CD4-positive, CD25-positive, alpha-beta regulatory T cell (primary cell): ENCODE measurements at regions not wholly inside any gene's neighbourhood (a gene's known extent, or its start where the extent isn't known, plus 50 kb on each side); places are given as distances from the start of the nearest gene placed in this dataset.
A peak's percentile ranks its signal among the peaks of the same experiment; 100 is the strongest.
"Not testable (repeated sequence)": the region's sequence is repeated elsewhere in the genome, so short reads cannot be mapped to it uniquely, and the experiment has no call there.

Source experiments
- ATAC-seq, 2 donors: fragments of 150-1000 bp; cut with Tn5 transposase; one replicate each; pipeline ENCODE4 v1.10.0; 2021; ENCODE audit warnings: low read depth in 2 of 2, moderate number of reproducible peaks in 2 of 2, moderate library complexity in 1 of 2
- DNase-seq, 3 donors: peaks; one replicate each; pipeline versions ENCODE4 v3.0.0 to v3.0.0-alpha.2; 2012 to 2022; ENCODE audit warnings: mixed read lengths in 1 of 3
- H3K27ac ChIP-seq: one replicate; pipeline ENCODE4 v1.7.0; 2013; ENCODE audit warnings: mild to moderate bottlenecking, low read length; ENCODE audit not compliant: insufficient read depth, poor library complexity, severe bottlenecking
- H3K27me3 ChIP-seq: one replicate; pipeline ENCODE4 v1.7.0; 2013; ENCODE audit warnings: low read length; ENCODE audit not compliant: control insufficient read depth, insufficient read depth
- H3K36me3 ChIP-seq: one replicate; pipeline ENCODE4 v1.7.0; 2013; ENCODE audit warnings: mild to moderate bottlenecking, low read length, moderate library complexity; ENCODE audit not compliant: control insufficient read depth, insufficient read depth
- H3K4me1 ChIP-seq: 2 replicates; pipeline ENCODE4 v1.7.0; 2013; ENCODE audit warnings: mild to moderate bottlenecking, low read length; ENCODE audit not compliant: insufficient read depth, control insufficient read depth, poor library complexity, severe bottlenecking
- H3K4me3 ChIP-seq: one replicate; pipeline ENCODE4 v1.7.0; 2013; ENCODE audit warnings: low read depth, mild to moderate bottlenecking, low read length, moderate library complexity
- H3K9me3 ChIP-seq, 2 experiments: 1 replicate in 1 of 2; 2 replicates in 1 of 2; pipeline ENCODE4 v1.7.0; 2013; ENCODE audit warnings: low read length in 2 of 2, mild to moderate bottlenecking in 1 of 2, moderate library complexity in 1 of 2; ENCODE audit not compliant: control insufficient read depth in 2 of 2
- H3K27ac Mint-ChIP-seq, 3 donors: one replicate each; pipeline ENCODE4 v1.8.0; 2020 to 2022; ENCODE audit warnings: mild to moderate bottlenecking in 3 of 3, mixed read lengths in 3 of 3, moderate library complexity in 2 of 3
- H3K27me3 Mint-ChIP-seq: one replicate; pipeline ENCODE4 v1.8.0; 2022; ENCODE audit warnings: mild to moderate bottlenecking, mixed read lengths
- H3K36me3 Mint-ChIP-seq: one replicate; pipeline ENCODE4 v1.8.0; 2020; ENCODE audit warnings: mixed read lengths
- H3K4me1 Mint-ChIP-seq, 4 donors: one replicate each; pipeline ENCODE4 v1.8.0; 2020 to 2022; ENCODE audit warnings: mixed read lengths in 4 of 4, mild to moderate bottlenecking in 1 of 4
- H3K4me3 Mint-ChIP-seq, 4 donors: one replicate each; pipeline ENCODE4 v1.8.0; 2020 to 2022; ENCODE audit warnings: mild to moderate bottlenecking in 4 of 4, mixed read lengths in 4 of 4, moderate library complexity in 3 of 4
- H3K9me3 Mint-ChIP-seq, 7 donors: one replicate each; pipeline ENCODE4 v1.8.0; 2020 to 2022; ENCODE audit warnings: mixed read lengths in 7 of 7, mild to moderate bottlenecking in 3 of 7, moderate library complexity in 2 of 7

DNA sequence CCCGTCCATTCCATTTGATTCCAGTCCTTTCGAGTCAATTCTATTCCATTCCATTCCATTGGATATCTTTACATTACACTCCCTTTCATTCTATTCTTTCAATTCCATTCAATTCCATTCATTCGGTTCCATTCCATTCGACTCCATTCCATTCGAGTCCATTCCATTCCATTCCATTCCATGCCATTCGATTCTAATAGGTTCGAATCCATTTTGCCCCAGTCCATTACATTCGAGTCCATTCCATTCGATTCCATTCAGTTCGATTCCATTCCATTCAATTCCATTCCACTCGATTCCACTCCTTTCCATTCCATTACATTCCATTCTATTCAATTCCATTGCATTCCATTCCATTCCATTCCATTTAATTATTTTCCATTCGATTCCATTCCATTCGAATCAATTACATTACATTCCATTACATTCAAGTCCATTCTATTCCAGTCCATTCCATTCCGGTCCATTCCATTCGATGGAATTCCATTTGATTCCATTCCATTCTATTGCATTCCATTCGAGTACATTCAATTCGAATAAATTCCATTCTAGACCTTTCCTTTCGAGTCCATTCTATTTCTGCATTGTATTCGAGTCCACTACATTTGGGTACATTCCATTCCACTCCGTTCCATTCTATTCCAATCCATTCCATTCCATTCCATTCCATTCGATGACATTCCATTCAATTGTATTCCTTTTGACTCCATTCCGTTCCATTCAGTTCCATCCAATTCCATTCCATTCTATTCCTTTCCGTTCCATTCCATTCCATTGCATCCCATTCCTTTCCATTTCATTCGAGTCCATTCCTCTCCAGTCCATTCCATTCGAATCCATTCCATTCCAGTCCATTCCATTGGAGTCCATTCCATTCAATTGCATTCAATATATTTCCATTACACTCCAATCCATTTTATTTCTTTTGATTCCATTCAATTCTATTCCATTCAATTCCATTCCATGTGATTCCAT is 2604.8 kb upstream of the TPTE start:
- peaks cover 0 to 37% (median 0%) of the 10 kb centered on the region in 4 donors for H3K4me1 Mint-ChIP-seq
- Histone ChIP-seq H3K4me1 (no peaks in the 10 kb centered on the region), H3K36me3 (no peaks in the 10 kb centered on the region), H3K4me3 (no peak overlapping the region), H3K27me3 (no peaks in the 10 kb centered on the region), H3K27ac (no peak overlapping the region), H3K9me3 (peaks cover 3 to 29% of the 10 kb centered on the region in 2 experiments)
- H3K27ac Mint-ChIP-seq, result no peak overlapping the region
- H3K9me3 Mint-ChIP-seq, result peaks cover 0 to 42% (median 24%) of the 10 kb centered on the region in 7 donors
- peaks cover 27% of the 10 kb centered on the region for H3K36me3 Mint-ChIP-seq
- DNase-seq, result no peak
- no peak overlapping the region for H3K4me3 Mint-ChIP-seq
- H3K27me3 Mint-ChIP-seq, result no peaks in the 10 kb centered on the region
- ATAC-seq, result no peak

DNA sequence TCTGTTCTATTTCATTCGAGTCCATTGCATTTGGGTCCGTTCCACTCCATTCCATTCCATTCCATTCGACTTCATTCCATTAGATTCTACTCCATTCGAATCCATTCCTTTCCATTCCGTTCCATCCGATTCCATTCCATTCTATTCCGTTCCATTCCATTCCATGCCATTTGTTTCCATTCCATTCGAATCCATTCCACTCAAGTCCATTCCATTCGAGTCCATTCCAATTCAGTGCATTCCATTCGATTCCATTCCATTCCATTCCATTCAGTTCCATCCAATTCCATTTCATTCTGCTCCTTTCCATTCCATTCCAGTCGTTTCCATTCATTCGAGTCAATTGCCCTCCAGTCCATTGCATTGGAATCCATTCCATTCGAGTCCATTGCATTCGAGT is 2603.7 kb upstream of the TPTE start:
- Histone ChIP-seq H3K4me1 (no peaks in the 10 kb centered on the region), H3K27me3 (no peaks in the 10 kb centered on the region), H3K9me3 (peaks cover 14 to 32% of the 10 kb centered on the region in 2 experiments), H3K36me3 (no peaks in the 10 kb centered on the region), H3K27ac (no peak overlapping the region), H3K4me3 (no peak overlapping the region)
- peaks cover 0 to 43% (median 0%) of the 10 kb centered on the region in 4 donors for H3K4me1 Mint-ChIP-seq
- no peak overlapping the region for H3K4me3 Mint-ChIP-seq
- peaks cover 35% of the 10 kb centered on the region for H3K36me3 Mint-ChIP-seq
- ATAC-seq (no peak), DNase-seq (no peak)
- H3K27ac Mint-ChIP-seq, result no peak overlapping the region
- H3K9me3 Mint-ChIP-seq, result peaks cover 0 to 51% (median 24%) of the 10 kb centered on the region in 7 donors
- H3K27me3 Mint-ChIP-seq, result no peaks in the 10 kb centered on the region

DNA sequence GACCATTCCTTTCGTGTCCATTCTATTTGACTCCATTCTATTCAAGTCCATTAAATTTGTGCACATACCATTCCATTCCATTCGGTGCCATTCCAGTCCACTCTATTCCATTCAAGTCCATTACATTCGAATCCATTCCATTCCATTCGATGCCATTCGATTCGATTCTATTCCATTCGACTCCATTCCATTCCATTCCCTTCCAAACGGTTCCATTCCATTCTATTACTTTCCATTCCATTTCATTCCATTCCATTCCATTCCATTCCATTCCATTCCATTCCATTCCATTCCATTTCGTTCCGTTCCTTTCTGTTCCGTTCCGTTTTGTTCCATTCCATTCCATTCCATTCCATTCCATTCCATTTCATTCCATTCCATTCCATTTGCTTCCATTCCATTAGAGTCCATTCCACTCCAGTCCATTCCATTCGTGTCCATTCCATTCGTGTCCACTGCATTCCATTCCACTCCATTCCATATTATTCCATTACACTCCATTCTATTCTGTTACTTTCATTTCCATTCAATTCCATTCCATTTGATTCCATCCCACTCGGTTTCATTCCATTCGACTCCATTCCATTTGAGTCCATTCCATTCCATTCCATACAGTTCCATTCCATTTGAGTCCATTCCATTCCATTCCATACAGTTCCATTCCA is 2595.3 kb upstream of the TPTE start:
- H3K27ac Mint-ChIP-seq, H3K4me3 ChIP-seq, H3K27me3 ChIP-seq, H3K4me1 ChIP-seq, H3K27me3 Mint-ChIP-seq, H3K4me3 Mint-ChIP-seq, H3K27ac ChIP-seq, DNase-seq, H3K36me3 ChIP-seq: not testable (repeated sequence)
- Mint-ChIP-seq H3K4me1 (peaks cover 0 to 70% (median 1%) of the 10 kb centered on the region in 4 donors), H3K9me3 (peaks cover 0 to 96% (median 76%) of the 10 kb centered on the region in 7 donors), H3K36me3 (peaks cover 70% of the 10 kb centered on the region)
- H3K9me3 ChIP-seq, result peaks cover 78 to 83% of the 10 kb centered on the region in 2 experiments
- ATAC-seq, result peak; percentile 42 to 60

- Mint-ChIP-seq H3K27ac (peak overlapping the region in 1 of 3 donors; percentile 0), H3K36me3 (peaks cover 69% of the 10 kb centered on the region), H3K4me1 (peaks cover 0 to 66% (median 1%) of the 10 kb centered on the region in 4 donors), H3K9me3 (peaks cover 0 to 98% (median 91%) of the 10 kb centered on the region in 7 donors)
- H3K36me3 ChIP-seq, H3K4me3 ChIP-seq, H3K27me3 ChIP-seq, H3K4me3 Mint-ChIP-seq, ATAC-seq, DNase-seq, H3K27me3 Mint-ChIP-seq, H3K4me1 ChIP-seq, H3K27ac ChIP-seq: not testable (repeated sequence)
- peaks cover 86 to 90% of the 10 kb centered on the region in 2 experiments for H3K9me3 ChIP-seq
Observed at GRCh38 chr21:7928528-7928927, 2592.9 kb upstream of the TPTE start.

- peak overlapping the region in 1 of 3 donors; percentile 5 for H3K27ac Mint-ChIP-seq
- H3K36me3 Mint-ChIP-seq, result peaks cover 61% of the 10 kb centered on the region
- peaks cover 0 to 98% (median 89%) of the 10 kb centered on the region in 7 donors for H3K9me3 Mint-ChIP-seq
Observed at GRCh38 chr21:7929586-7929985, 2591.8 kb upstream of the TPTE start.

DNA sequence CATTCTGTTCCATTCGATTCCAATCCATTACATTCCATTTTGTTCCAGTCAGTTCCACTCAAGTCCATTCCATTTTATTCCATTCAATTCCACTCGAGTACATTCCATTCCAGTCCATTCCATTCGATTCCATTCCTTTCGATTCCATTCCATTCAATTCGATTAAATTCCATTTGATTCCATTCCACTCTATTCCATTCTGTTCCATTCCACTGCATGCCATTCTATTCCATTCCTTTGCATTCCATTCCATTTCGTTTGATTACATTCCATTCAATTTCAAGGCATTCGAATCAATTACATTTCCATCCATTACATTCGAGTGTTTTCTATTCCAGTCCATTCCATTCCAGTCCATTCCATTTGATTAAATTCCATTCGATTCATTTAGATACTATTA is 2590.9 kb upstream of the TPTE start:
- Mint-ChIP-seq H3K4me1 (peaks cover 0 to 71% (median 1%) of the 10 kb centered on the region in 4 donors), H3K36me3 (peaks cover 56% of the 10 kb centered on the region), H3K9me3 (peaks cover 0 to 97% (median 89%) of the 10 kb centered on the region in 7 donors)
- not testable (repeated sequence) for H3K27ac ChIP-seq, H3K4me1 ChIP-seq, DNase-seq, H3K4me3 ChIP-seq, ATAC-seq, H3K27me3 Mint-ChIP-seq, H3K4me3 Mint-ChIP-seq, H3K36me3 ChIP-seq, H3K27ac Mint-ChIP-seq, H3K27me3 ChIP-seq
- H3K9me3 ChIP-seq, result peaks cover 86 to 90% of the 10 kb centered on the region in 2 experiments

More at GRCh38 chr21:7929586-7929985, 2591.8 kb upstream of the TPTE start:
- H3K4me1 ChIP-seq, DNase-seq, ATAC-seq, H3K27me3 Mint-ChIP-seq, H3K36me3 ChIP-seq, H3K4me3 Mint-ChIP-seq, H3K27me3 ChIP-seq, H3K27ac ChIP-seq, H3K4me3 ChIP-seq: not testable (repeated sequence)
- peaks cover 86 to 90% of the 10 kb centered on the region in 2 experiments for H3K9me3 ChIP-seq
- H3K4me1 Mint-ChIP-seq, result peaks cover 0 to 67% (median 1%) of the 10 kb centered on the region in 4 donors

DNA sequence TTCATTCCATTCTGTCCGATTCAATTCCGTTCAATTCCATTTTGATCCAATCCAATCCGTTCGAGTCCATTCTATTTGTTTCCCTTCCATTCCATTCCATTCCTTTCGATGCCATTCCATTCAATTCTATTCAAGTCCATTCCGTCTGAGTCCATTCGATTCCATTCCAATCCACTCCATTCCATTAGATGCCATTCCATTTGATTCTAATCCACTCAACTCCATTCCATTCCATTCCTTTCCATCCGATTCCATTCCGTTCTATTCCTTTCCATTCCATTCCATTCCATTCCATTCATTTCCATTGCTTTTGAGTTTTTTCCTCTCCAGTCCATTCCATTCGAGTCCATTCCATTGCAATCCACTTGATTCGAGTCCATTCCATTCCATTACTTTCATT is 2589.3 kb upstream of the TPTE start:
- peaks cover 59% of the 10 kb centered on the region for H3K36me3 Mint-ChIP-seq
- not testable (repeated sequence) for H3K4me3 ChIP-seq, H3K27ac ChIP-seq, H3K27ac Mint-ChIP-seq, H3K4me1 ChIP-seq, H3K27me3 ChIP-seq, H3K27me3 Mint-ChIP-seq, ATAC-seq, DNase-seq, H3K36me3 ChIP-seq, H3K4me3 Mint-ChIP-seq
- H3K9me3 Mint-ChIP-seq, result peaks cover 0 to 95% (median 81%) of the 10 kb centered on the region in 7 donors
- H3K9me3 ChIP-seq, result peaks cover 88 to 90% of the 10 kb centered on the region in 2 experiments
- H3K4me1 Mint-ChIP-seq, result peaks cover 0 to 59% (median 1%) of the 10 kb centered on the region in 4 donors
